Fibroblast of skin of right quadriceps (primary cell): ENCODE measurements at regions not wholly inside any gene's neighbourhood (a gene's known extent, or its start where the extent isn't known, plus 50 kb on each side); places are given as distances from the start of the nearest gene placed in this dataset.
"Not testable (repeated sequence)": the region's sequence is repeated elsewhere in the genome, so short reads cannot be mapped to it uniquely, and the experiment has no call there.

Experiments used
- DNase-seq: peaks from one replicate; pipeline ENCODE4 v3.0.0-alpha.2; 2013

GRCh38 chr17:16839242-16840175 lies 132.4 kb downstream of the TNFRSF13B start:
- DNase-seq, result not testable (repeated sequence)

- not testable (repeated sequence) for DNase-seq
Measured at GRCh38 chr17:16838795-16839194, 133.1 kb downstream of the TNFRSF13B start.

GRCh38 chr17:16838287-16838686 lies 133.6 kb downstream of the TNFRSF13B start:
- DNase-seq, result not testable (repeated sequence)

GRCh38 chr17:16837468-16838266 lies 134.3 kb downstream of the TNFRSF13B start:
- not testable (repeated sequence) for DNase-seq

- not testable (repeated sequence) for DNase-seq
Measured at GRCh38 chr17:16836315-16836915, 135.5 kb downstream of the TNFRSF13B start.

GRCh38 chr17:16833517-16833916 lies 138.4 kb downstream of the TNFRSF13B start:
- not testable (repeated sequence) for DNase-seq

- not testable (repeated sequence) for DNase-seq
Measured at GRCh38 chr17:16832853-16833252, 139.1 kb downstream of the TNFRSF13B start.

- DNase-seq, result not testable (repeated sequence)
Measured at GRCh38 chr17:16832206-16832605, 139.7 kb downstream of the TNFRSF13B start.

- not testable (repeated sequence) for DNase-seq
Measured at GRCh38 chr17:16830770-16831169, 140.7 kb downstream of the CCDC144A start.

- DNase-seq, result not testable (repeated sequence)
Measured at GRCh38 chr17:16830219-16830618, 140.2 kb downstream of the CCDC144A start.
